ENCODE measurements at regions not wholly inside any gene's neighbourhood (a gene's known extent, or its start where the extent isn't known, plus 50 kb on each side); places are given as distances from the start of the nearest gene placed in this dataset.

DNA sequence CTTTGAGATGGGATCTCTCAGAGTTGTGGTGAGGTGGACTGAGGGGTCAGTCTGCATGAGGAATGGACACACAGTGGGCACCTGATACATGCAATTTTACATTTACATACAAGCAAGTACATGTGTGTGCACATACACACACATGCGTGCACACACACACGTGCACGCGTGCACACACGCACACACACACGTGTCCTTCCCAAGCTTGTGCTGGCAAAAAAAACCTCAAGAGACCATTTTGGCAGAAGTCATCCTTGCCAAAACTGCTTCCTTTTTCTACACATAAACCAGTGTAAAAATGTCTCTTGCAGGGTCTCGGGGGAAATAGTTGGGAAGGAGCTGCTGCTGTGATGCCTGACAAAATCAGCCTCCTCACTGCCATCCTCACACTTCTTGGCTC is 279.5 kb upstream of the POU3F3 start:
- H3K9me2 ChIP-seq (ENCODE audit: insufficient read depth): no peaks in the 10 kb centered on the region
- no peak overlapping the region for H3K9ac ChIP-seq
- H3K36me3 ChIP-seq (ENCODE audit: low read depth): no peaks in the 10 kb centered on the region
- no peak overlapping the region for H3K4me3 ChIP-seq
- no peaks in the 10 kb centered on the region for H3K9me3 ChIP-seq (ENCODE audit: low read depth)
- H2AFZ ChIP-seq: no peak overlapping the region
- no peaks in the 10 kb centered on the region for H3K4me1 ChIP-seq (ENCODE audit: insufficient read depth)
- no peaks in the 10 kb centered on the region for H3K79me2 ChIP-seq (ENCODE audit: insufficient read depth)
- no peaks in the 10 kb centered on the region for H3F3A ChIP-seq (ENCODE audit: insufficient read depth)
- no peaks in the 10 kb centered on the region for H3K27me3 ChIP-seq (replicated peaks; ENCODE audit: insufficient read depth)
- TF ChIP-seq EZH2phosphoT487 (IDR thresholded peaks at IDR 0.05; ENCODE audit: insufficient read depth, low read depth): no peak
- TF ChIP-seq EZH2 (IDR thresholded peaks at IDR 0.05; ENCODE audit: insufficient read depth, poor library complexity, severe bottlenecking): no peak
- H3K27ac ChIP-seq: no peak overlapping the region
- H4K20me1 ChIP-seq (ENCODE audit: insufficient read depth): no peaks in the 10 kb centered on the region
- in situ Hi-C loops (cut with MboI): no loop called here
- no peak overlapping the region for H3K4me2 ChIP-seq (ENCODE audit: unreplicated experiment)
- DNase-seq: no peak
- 80 to 81% methylated on average over 7 of the region's 7 CpGs for WGBS, 2 experiments (ENCODE audit: low coverage in 1 of 2, low lambda C conversion rate in 2 of 2, missing lambda C conversion rate in 2 of 2)

- Histone ChIP-seq H4K20me1 (ENCODE audit: insufficient read depth) (no peaks in the 10 kb centered on the region), H3K4me1 (ENCODE audit: insufficient read depth) (no peaks in the 10 kb centered on the region), H3F3A (ENCODE audit: insufficient read depth) (no peaks in the 10 kb centered on the region), H3K27ac (no peak overlapping the region), H3K4me2 (ENCODE audit: unreplicated experiment) (no peak overlapping the region), H2AFZ (no peak overlapping the region), H3K9me2 (ENCODE audit: insufficient read depth) (no peaks in the 10 kb centered on the region), H3K79me2 (ENCODE audit: insufficient read depth) (no peaks in the 10 kb centered on the region), H3K4me3 (no peak overlapping the region), H3K9ac (no peak overlapping the region), H3K9me3 (ENCODE audit: low read depth) (no peaks in the 10 kb centered on the region), H3K27me3 (replicated peaks; ENCODE audit: insufficient read depth) (no peaks in the 10 kb centered on the region), H3K36me3 (ENCODE audit: low read depth) (no peaks in the 10 kb centered on the region)
- in situ Hi-C loops (cut with MboI): no loop called here
- TF ChIP-seq EZH2phosphoT487 (IDR thresholded peaks at IDR 0.05; ENCODE audit: insufficient read depth, low read depth): no peak
- TF ChIP-seq EZH2 (IDR thresholded peaks at IDR 0.05; ENCODE audit: insufficient read depth, poor library complexity, severe bottlenecking): no peak
- no peak for DNase-seq
- 31 to 72% methylated on average over 2 of the region's 2 CpGs for WGBS, 2 experiments (ENCODE audit: low coverage in 1 of 2, low lambda C conversion rate in 2 of 2, missing lambda C conversion rate in 2 of 2)
These were observed 276.8 kb upstream of the POU3F3 start for GRCh38 chr2:104577143-104577542.

GRCh38 chr2:104582471-104582870 is 271.4 kb upstream of the POU3F3 start:
- H3K27me3 ChIP-seq (replicated peaks; ENCODE audit: insufficient read depth): no peaks in the 10 kb centered on the region
- H3K9ac ChIP-seq: no peak overlapping the region
- H3K9me3 ChIP-seq (ENCODE audit: low read depth): no peaks in the 10 kb centered on the region
- no peak overlapping the region for H2AFZ ChIP-seq
- no peaks in the 10 kb centered on the region for H3K79me2 ChIP-seq (ENCODE audit: insufficient read depth)
- no peaks in the 10 kb centered on the region for H4K20me1 ChIP-seq (ENCODE audit: insufficient read depth)
- no peak overlapping the region for H3K4me2 ChIP-seq (ENCODE audit: unreplicated experiment)
- H3K9me2 ChIP-seq (ENCODE audit: insufficient read depth): no peaks in the 10 kb centered on the region
- H3K36me3 ChIP-seq (ENCODE audit: low read depth): no peaks in the 10 kb centered on the region
- TF ChIP-seq EZH2phosphoT487 (IDR thresholded peaks at IDR 0.05; ENCODE audit: insufficient read depth, low read depth) (no peak), EZH2 (IDR thresholded peaks at IDR 0.05; ENCODE audit: insufficient read depth, poor library complexity, severe bottlenecking) (no peak)
- no peaks in the 10 kb centered on the region for H3K4me1 ChIP-seq (ENCODE audit: insufficient read depth)
- H3K27ac ChIP-seq: no peak overlapping the region
- no peak overlapping the region for H3K4me3 ChIP-seq
- no peaks in the 10 kb centered on the region for H3F3A ChIP-seq (ENCODE audit: insufficient read depth)
- WGBS, 2 experiments (ENCODE audit: low coverage in 1 of 2, low lambda C conversion rate in 2 of 2, missing lambda C conversion rate in 2 of 2): 26 to 41% methylated on average over 8 of the region's 8 CpGs
- in situ Hi-C loops (cut with MboI): no loop called here
- DNase-seq: no peak

DNA sequence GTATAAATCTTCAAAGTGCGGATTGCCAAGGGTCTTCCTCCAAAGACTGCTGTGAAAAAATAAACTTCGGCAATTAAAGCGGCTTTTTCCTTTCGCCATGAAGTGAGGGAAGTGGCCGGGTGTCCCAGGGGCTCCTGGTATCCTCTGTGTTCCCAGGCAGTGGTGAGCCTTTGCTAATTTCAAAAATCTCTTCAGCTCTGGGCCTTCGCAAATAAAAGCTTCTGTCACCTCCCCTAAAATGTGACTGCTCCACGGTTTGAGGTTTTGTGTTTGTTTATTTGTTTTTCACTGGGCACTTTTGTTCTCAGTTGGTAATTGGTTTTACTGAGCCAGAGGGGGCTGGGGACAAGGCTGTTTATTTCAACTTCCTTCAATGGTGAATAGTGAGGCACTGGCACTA is 270.1 kb upstream of the POU3F3 start:
- Histone ChIP-seq H3K36me3 (ENCODE audit: low read depth) (no peaks in the 10 kb centered on the region), H3K4me3 (no peak overlapping the region), H3K79me2 (ENCODE audit: insufficient read depth) (no peaks in the 10 kb centered on the region), H3K4me2 (ENCODE audit: unreplicated experiment) (no peak overlapping the region), H2AFZ (no peak overlapping the region), H3K9me2 (ENCODE audit: insufficient read depth) (no peaks in the 10 kb centered on the region), H3K4me1 (ENCODE audit: insufficient read depth) (no peaks in the 10 kb centered on the region), H3K9ac (no peak overlapping the region), H3K27me3 (replicated peaks; ENCODE audit: insufficient read depth) (no peaks in the 10 kb centered on the region), H3K9me3 (ENCODE audit: low read depth) (no peaks in the 10 kb centered on the region), H4K20me1 (ENCODE audit: insufficient read depth) (no peaks in the 10 kb centered on the region), H3F3A (ENCODE audit: insufficient read depth) (no peaks in the 10 kb centered on the region), H3K27ac (no peak overlapping the region)
- TF ChIP-seq EZH2phosphoT487 (IDR thresholded peaks at IDR 0.05; ENCODE audit: insufficient read depth, low read depth): no peak
- TF ChIP-seq EZH2 (IDR thresholded peaks at IDR 0.05; ENCODE audit: insufficient read depth, poor library complexity, severe bottlenecking): no peak
- DNase-seq: no peak
- WGBS, 2 experiments (ENCODE audit: low coverage in 1 of 2, low lambda C conversion rate in 2 of 2, missing lambda C conversion rate in 2 of 2): 28 to 38% methylated on average over 7 of the region's 7 CpGs
- in situ Hi-C loops (cut with MboI): no loop called here

DNA sequence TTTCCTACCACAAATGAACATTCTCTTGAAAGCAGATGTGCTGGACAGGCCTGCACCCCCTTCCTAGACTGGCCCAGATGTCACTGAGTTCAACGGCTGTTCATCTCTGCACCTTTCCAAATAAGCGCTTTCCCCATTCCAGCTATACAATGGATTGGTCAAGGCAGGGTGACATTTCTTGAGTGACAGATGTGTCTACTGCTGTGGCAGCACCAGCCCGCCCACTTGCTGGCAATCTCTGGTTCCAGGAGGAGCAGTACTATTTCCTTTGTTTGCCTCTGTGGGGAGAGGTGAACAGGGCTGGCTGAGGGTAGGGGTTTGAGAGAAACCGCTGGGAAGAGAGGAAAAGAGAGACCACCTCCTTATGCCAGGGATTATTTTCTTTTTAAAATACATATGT is 269.5 kb upstream of the POU3F3 start:
- in situ Hi-C loops (cut with MboI): no loop called here
- Histone ChIP-seq H3K4me3 (no peak overlapping the region), H3K27me3 (replicated peaks; ENCODE audit: insufficient read depth) (no peaks in the 10 kb centered on the region), H3K4me1 (ENCODE audit: insufficient read depth) (no peaks in the 10 kb centered on the region), H3K9ac (no peak overlapping the region), H3K27ac (no peak overlapping the region), H3K79me2 (ENCODE audit: insufficient read depth) (no peaks in the 10 kb centered on the region), H2AFZ (no peak overlapping the region), H3K9me2 (ENCODE audit: insufficient read depth) (no peaks in the 10 kb centered on the region), H3K4me2 (ENCODE audit: unreplicated experiment) (no peak overlapping the region), H3K36me3 (ENCODE audit: low read depth) (no peaks in the 10 kb centered on the region), H3F3A (ENCODE audit: insufficient read depth) (no peaks in the 10 kb centered on the region), H3K9me3 (ENCODE audit: low read depth) (no peaks in the 10 kb centered on the region), H4K20me1 (ENCODE audit: insufficient read depth) (no peaks in the 10 kb centered on the region)
- no peak for TF ChIP-seq EZH2phosphoT487 (IDR thresholded peaks at IDR 0.05; ENCODE audit: insufficient read depth, low read depth)
- TF ChIP-seq EZH2 (IDR thresholded peaks at IDR 0.05; ENCODE audit: insufficient read depth, poor library complexity, severe bottlenecking): no peak
- no peak for DNase-seq
- WGBS, 2 experiments (ENCODE audit: low coverage in 1 of 2, low lambda C conversion rate in 2 of 2, missing lambda C conversion rate in 2 of 2): 23% methylated on average over 4 of the region's 4 CpGs

Measured in GM23248 (cell line).